HG02798 (cell line): ENCODE measurements at regions not wholly inside any gene's neighbourhood (a gene's known extent, or its start where the extent isn't known, plus 50 kb on each side); places are given as distances from the start of the nearest gene placed in this dataset.
"Not testable (repeated sequence)": the region's sequence is repeated elsewhere in the genome, so short reads cannot be mapped to it uniquely, and the experiment has no call there.

ENCODE experiments used
- ATAC-seq: cut with Tn5 transposase; IDR thresholded peaks from one replicate; pipeline ENCODE4 v1.9.1; 2021; ENCODE audit warnings: mild to moderate bottlenecking; ENCODE audit not compliant: unreplicated experiment, poor library complexity

GRCh38 chr1:192418552-192419285 lies 101.9 kb downstream of the RGS21 start:
- no peak for ATAC-seq

GRCh38 chr1:192430644-192431043 lies 113.9 kb downstream of the RGS21 start:
- no peak for ATAC-seq

- ATAC-seq = no peak
Measured at GRCh38 chr1:192435704-192436103, 118.9 kb downstream of the RGS21 start.

- ATAC-seq = no peak
Measured at GRCh38 chr1:192436441-192437078, 119.8 kb downstream of the RGS21 start.

GRCh38 chr1:192438737-192439136 lies 121.9 kb downstream of the RGS21 start:
- no peak for ATAC-seq

- no peak for ATAC-seq
Measured at GRCh38 chr1:192439373-192440025, 122.7 kb downstream of the RGS21 start.

GRCh38 chr1:192441492-192441891 lies 124.7 kb downstream of the RGS21 start:
- ATAC-seq = no peak

GRCh38 chr1:192442736-192443135 lies 125.9 kb downstream of the RGS21 start:
- ATAC-seq = no peak

GRCh38 chr1:192443616-192444015 lies 126.8 kb downstream of the RGS21 start:
- ATAC-seq = no peak

- no peak for ATAC-seq
Measured at GRCh38 chr1:192445241-192445640, 128.4 kb downstream of the RGS21 start.

GRCh38 chr1:192445839-192446489 lies 129.2 kb downstream of the RGS21 start:
- peak; percentile 73 for ATAC-seq

- ATAC-seq = no peak
Measured at GRCh38 chr1:192448026-192448578, 127.5 kb upstream of the RGS1 start.

GRCh38 chr1:192453360-192453992 lies 122.1 kb upstream of the RGS1 start:
- ATAC-seq = no peak

GRCh38 chr1:192459467-192459866 lies 116.1 kb upstream of the RGS1 start:
- ATAC-seq = no peak

- no peak for ATAC-seq
Measured at GRCh38 chr1:192461684-192462083, 113.9 kb upstream of the RGS1 start.

- ATAC-seq = no peak
Measured at GRCh38 chr1:192462616-192463015, 113.0 kb upstream of the RGS1 start.

GRCh38 chr1:192463661-192464060 lies 111.9 kb upstream of the RGS1 start:
- no peak for ATAC-seq

- ATAC-seq = not testable (repeated sequence)
Measured at GRCh38 chr1:192465221-192465620, 110.4 kb upstream of the RGS1 start.

GRCh38 chr1:192474080-192474683 lies 101.4 kb upstream of the RGS1 start:
- no peak for ATAC-seq

GRCh38 chr1:192475329-192475728 lies 100.2 kb upstream of the RGS1 start:
- ATAC-seq = no peak
